ENCODE measurements at regions not wholly inside any gene's neighbourhood (a gene's known extent, or its start where the extent isn't known, plus 50 kb on each side); places are given as distances from the start of the nearest gene placed in this dataset.

DNA sequence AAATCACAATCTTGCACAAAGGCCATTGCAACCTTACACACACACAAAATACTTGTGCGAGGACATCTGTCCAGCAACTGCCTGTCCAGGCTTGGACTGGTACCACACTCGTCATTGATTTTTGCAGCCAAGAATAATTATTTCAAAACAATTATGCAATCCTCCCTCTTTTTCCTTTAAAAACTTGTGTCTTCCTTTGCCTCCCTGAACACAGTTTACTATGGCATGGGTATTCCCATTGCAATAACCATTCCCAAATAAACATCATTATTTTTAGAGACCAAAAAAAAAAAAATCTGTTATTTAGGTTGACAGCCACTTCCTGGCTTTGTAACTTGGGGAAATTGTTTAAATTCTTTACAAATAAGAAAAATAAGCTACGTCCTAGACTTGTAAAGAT is 54.0 kb downstream of the C11orf91 start:
- DNase-seq, result no peak

- no peak for DNase-seq
Measured at GRCh38 chr11:33646168-33646567, 54.5 kb downstream of the C11orf91 start.

GRCh38 chr11:33645686-33646085 is 54.9 kb downstream of the C11orf91 start:
- no peak for DNase-seq

DNA sequence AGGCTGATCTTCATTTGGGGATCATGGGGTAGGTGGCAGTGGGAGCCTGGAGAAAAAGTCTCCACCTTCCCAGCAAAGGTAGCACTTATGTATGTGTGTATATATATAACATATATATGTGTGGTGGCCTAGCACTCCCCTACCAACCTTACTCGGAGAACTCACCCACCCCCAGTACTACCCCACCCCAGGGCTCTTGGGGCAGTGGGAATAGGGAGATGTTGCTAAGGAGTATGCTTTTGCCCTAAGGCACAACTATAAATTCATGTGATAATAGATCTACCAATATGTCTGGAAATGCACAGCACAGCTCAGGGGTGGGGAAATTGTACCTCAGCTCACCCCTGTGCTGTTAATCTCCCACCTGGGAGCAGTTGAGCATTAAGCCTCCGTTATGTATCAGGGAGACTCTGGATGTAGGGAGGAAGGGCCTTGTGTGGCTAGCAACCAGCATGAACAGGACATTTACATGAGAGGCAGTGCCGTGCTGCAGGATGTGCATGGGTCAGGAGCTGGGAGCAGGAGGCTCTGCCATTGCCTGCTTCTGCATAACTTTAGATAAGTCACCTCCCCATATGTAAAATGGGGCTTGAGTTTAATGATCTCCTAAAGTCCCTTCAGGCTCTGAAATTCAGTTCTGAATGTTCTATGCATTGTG is 57.3 kb downstream of the C11orf91 start:
- DNase-seq, result no peak

DNA sequence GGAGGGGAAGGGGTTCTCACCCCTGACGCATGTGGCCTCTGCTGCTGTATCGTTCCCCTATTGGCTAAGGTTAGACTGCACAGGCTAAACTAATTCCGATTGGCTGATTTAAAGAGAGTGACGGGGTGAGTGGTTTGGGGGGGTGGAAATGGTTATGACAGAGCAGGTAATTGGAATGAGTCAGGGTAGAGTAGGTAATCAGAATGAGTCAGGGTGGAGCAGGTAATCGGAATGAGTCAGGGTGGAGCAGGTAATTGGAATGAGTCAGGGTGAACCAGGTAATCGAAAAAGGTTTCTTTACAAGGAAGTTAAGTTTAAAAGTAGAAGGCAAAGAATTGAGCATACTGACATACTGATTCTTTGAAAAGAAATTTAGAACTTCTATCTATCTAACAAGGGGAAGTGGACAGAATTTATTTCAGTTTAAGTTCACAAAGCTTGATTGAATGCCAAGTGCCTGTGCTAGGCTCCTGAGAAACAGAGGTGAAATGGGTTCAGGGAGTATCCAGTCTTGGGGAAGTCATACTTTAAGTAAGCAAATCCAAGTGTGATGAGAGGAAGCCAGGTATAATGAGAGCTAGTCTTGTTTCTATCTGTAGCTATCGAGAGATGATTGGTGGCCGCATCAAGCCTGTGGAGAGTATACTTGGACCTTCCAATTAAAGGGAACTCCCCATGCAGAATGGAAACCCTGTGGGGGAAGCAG is 58.0 kb downstream of the C11orf91 start:
- no peak for DNase-seq

GRCh38 chr11:33640730-33641371 is 59.8 kb downstream of the C11orf91 start:
- DNase-seq, result no peak

DNA sequence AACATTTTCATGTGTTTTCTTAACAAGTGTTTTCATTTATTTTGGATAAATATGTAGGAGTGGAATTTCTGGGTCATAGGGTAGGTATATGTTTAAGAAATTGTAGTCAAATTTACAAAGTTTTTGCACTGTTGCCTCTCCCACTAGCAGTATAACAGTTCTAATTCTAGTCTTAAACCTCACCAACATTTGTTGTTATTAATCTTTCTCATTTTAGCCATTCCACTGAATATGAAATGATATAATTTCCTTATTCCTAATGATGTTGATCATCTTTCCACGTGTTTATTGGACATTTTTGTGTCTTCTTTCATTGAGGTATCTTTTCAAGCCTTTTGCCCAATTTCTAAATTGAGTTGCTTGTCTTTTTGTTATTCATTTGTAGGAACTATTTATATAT is 62.0 kb downstream of the C11orf91 start:
- no peak for DNase-seq

GRCh38 chr11:33636104-33636503 is 64.5 kb downstream of the C11orf91 start:
- no peak for DNase-seq

- no peak for DNase-seq
Measured at GRCh38 chr11:33635161-33635560, 65.5 kb downstream of the C11orf91 start.

GRCh38 chr11:33634291-33634834 is 66.3 kb downstream of the C11orf91 start:
- no peak for DNase-seq

DNA sequence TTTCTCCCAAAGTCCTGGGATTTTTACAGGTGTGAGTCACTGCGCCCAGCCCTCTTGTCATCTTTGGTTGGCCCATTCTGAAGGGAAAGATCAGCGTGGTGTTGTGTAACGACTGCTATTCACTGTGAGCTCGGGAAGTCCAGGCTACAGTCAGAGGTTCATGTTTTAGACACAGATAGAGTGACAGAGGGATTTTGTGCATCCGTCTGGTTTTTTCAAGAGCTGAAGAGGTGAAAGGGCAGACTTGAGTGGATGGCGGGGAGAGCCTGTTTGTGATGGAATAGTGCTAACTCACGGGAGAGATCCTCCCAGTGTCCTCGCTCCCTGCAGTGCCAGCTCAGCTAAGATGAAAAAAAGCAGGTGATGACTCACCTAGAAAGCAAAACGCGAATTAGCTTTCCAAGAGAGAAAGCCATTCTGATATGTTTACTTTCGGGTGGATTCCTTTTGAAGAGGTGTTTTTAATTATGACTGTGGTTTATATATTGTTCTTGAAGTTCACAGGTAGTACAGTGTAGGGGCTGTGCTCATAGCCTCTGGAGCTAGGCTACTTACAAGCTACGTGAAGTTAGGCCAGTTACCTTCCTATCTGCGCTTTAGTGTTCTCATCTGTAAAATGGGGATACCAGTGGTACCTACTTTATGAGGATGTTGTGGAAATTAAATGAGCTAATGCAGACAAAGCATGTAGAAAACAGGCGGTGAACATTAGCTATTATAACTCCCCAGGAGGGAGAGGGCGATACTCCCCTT is 67.2 kb downstream of the C11orf91 start:
- DNase-seq, result no peak

DNA sequence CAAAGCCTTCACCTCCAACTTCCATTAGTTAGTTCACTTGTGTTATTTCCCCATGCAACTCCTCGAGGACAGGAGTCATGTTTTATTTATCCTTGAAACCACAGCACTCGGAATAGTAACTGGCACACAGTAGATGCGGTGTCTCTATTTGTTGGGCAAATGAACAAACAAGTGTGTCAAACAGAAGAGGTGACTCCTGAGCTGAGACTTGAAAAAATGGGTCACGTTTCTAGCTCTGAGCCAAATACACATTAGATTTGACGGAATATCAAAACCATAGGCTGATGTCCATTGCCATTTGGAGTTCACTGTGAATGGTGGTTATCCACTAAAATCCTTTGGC is 68.9 kb downstream of the C11orf91 start:
- DNase-seq, result no peak

GRCh38 chr11:33630936-33631748 is 69.5 kb downstream of the C11orf91 start:
- DNase-seq, result no peak

DNA sequence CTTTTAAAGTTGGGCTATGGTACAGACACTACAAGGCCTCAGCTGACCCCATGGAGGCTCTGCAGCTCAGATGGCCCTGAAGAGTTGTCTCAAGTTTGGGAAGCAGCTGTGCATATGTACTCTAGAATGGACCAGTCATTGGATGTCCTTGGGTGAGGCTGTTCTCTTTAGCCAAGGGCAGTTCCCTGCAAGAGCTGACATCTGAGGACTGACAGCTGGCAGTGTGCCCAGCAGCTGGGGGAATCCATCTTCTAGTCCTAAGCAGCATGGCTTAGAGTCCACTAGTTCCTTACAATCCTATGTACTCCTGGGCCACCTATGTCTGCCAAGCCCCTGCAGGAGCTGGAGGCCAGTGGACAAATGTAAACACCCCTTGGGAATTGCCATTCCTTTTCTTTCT is 76.5 kb downstream of the C11orf91 start:
- DNase-seq, result no peak

DNA sequence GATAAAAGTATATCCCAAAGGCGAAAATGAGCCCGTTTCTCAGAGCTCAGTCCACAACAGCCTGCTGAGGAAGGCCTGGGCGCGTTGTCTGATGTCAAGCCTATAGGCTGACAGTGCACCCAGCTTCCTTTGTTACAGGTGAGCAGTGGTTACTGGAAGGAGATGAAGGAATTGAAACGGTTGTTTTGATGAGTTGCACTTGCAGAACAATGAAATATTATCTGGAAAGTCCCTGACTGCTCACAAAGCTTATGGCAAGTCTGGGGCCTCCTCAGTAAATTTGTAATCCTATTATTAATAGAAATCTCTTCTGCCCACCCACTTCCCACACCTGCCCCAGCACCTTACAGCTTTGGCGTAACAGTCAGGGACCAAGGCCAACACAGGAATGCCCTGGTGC is 77.8 kb downstream of the C11orf91 start:
- no peak for DNase-seq

DNA sequence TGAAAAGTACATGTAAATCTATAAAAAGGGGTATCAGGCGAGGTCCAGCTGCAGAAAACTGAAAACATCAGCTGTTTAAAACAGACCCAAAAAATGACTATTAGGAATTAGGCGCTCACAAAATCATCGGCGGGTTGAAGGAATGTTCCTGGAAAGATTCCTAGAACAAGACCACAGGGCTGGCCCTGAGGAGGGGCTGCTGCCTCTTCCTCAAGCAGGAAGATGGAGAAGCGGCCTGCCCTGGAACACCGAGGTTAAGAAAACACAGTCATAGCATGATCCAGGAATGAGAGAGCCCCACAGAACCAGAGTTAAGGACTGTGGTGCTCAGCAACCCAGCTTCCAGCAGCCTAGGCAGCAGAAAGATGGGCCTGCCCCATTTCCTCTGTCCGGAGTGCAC is 78.4 kb downstream of the C11orf91 start:
- DNase-seq, result no peak

DNA sequence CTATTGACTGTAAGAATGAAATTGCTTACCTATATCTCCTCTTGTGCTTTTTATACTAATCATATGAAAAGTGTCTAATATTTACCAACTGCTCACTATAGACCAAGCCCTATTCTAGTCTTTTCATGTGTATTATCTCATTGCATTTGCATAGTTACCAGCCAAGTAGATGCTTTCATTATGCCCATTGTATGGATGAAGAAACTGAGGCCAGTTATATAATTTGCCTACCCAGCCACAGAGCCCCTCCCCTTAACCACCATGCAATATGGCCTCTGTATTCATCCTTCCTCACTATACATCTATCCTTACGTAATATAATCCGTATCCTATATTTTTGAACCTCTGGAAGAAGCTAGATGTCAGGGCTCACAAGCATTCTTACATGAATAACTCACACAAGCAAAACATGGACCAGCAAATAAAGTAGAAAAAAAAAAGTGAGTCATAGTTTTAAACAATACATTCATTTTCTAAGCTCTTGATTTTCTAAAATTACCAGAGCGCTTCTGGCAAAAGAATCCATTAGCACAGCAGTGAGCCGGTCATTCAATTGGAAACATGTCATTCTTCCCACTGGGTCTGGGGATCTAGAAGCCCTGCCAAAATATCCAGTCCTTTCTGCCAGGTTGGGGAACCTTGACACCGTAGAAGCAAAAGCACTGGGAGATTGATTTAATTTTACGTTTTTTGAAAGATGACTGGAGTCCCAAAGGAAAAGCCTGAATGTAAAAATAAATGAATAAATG is 80.0 kb downstream of the C11orf91 start:
- no peak for DNase-seq

- no peak for DNase-seq
Measured at GRCh38 chr11:33618956-33619355, 81.7 kb downstream of the C11orf91 start.

DNA sequence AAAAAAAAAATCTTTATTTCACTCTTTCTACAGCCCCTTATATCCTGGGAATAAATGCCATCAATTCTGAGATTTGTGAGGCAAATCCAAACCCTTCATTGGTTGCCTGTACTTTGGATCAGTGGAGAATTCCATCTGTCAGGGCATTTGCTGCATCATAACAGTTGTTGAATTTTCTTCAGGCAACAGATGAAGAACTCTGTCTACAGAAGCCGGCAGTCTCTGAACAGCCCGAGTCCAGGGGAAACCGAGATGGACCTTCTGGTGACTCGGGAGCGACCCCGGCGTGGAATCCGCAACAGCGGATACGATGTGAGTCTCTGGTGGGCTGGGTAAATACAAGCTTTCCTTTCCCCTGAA is 82.3 kb downstream of the C11orf91 start:
- DNase-seq, result no peak

DNA sequence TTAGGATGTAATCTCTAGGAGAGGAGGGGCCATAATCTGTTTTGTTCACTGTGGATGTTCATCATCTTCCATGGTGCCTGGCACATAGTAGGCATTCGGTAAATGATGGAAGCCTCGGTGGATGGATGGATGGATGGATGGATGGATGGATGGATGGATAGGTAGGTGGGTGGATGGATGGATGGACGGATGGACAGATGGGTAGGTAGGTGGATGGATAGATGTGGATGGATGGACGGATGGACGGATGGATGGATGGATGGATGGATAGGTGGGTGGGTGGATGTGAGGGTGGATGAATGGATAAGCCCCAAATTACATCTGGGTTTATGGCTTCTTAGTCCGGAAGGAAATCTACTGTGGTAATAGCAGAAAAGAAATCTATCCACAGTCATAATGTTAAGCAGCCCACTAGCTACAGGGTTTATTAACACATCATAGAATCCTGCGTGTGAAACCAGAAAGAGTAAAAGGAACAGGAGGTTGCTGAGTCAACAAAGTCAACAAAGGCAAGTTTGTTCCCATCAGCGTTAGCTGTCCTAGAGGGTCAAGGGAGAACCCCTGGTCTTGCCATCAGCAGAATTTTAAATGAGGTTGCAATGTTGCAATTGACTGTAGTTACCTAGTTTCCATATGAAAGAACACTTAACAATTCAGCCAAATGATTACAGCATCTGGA is 82.8 kb downstream of the C11orf91 start:
- no peak for DNase-seq

DNA sequence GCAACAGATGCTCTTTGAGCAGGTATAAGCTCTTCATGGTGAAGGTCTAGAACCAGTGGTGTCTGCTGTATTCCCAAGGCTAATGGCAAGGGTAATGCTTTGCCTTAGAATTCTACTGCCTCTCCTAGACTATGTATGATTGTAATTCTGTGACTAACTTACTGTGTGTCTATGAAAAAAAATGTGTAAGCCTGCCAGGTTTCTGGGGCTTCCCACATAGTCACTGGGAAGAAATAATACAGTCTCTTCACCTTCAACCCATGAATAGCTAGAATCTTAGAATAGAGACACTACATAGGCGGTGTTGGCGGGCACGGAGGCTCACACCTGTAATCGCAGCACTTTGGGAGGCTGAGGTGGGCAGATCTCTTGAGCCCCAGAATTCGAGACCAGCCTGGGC is 84.1 kb downstream of the C11orf91 start:
- no peak for DNase-seq
